ENCODE measurements at regions not wholly inside any gene's neighbourhood (a gene's known extent, or its start where the extent isn't known, plus 50 kb on each side); places are given as distances from the start of the nearest gene placed in this dataset.

- ATAC-seq (ENCODE audit: low read depth), result no peak
- no peak for DNase-seq (ENCODE audit: low spot score)
- Histone ChIP-seq H3K9me3 (ENCODE audit: severe bottlenecking) (no peaks in the 10 kb centered on the region), H3K4me3 (ENCODE audit: severe bottlenecking) (no peak overlapping the region), H3K36me3 (ENCODE audit: low read depth) (no peaks in the 10 kb centered on the region), H3K27me3 (ENCODE audit: insufficient read depth, poor library complexity, severe bottlenecking) (no peaks in the 10 kb centered on the region), H3K4me1 (ENCODE audit: insufficient read depth, poor library complexity, severe bottlenecking) (no peaks in the 10 kb centered on the region), H3K27ac (ENCODE audit: poor library complexity, severe bottlenecking) (no peak overlapping the region)
- no peak for TF ChIP-seq CTCF (IDR thresholded peaks at IDR 0.05; ENCODE audit: poor library complexity, severe bottlenecking)
Measured at GRCh38 chr9:108710424-108710823, 145.4 kb downstream of the ACTL7B start.

- no peak for ATAC-seq (ENCODE audit: low read depth)
- no peaks in the 10 kb centered on the region for H3K27me3 ChIP-seq (ENCODE audit: insufficient read depth, poor library complexity, severe bottlenecking)
- no peaks in the 10 kb centered on the region for H3K9me3 ChIP-seq (ENCODE audit: severe bottlenecking)
- no peak for TF ChIP-seq CTCF (IDR thresholded peaks at IDR 0.05; ENCODE audit: poor library complexity, severe bottlenecking)
- H3K4me1 ChIP-seq (ENCODE audit: insufficient read depth, poor library complexity, severe bottlenecking), result no peaks in the 10 kb centered on the region
- no peak overlapping the region for H3K27ac ChIP-seq (ENCODE audit: poor library complexity, severe bottlenecking)
- H3K36me3 ChIP-seq (ENCODE audit: low read depth), result no peaks in the 10 kb centered on the region
- DNase-seq (ENCODE audit: low spot score), result no peak
- no peak overlapping the region for H3K4me3 ChIP-seq (ENCODE audit: severe bottlenecking)
Measured at GRCh38 chr9:108709997-108710396, 145.8 kb downstream of the ACTL7B start.

GRCh38 chr9:108709126-108709525, 146.7 kb downstream of the ACTL7B start:
- Histone ChIP-seq H3K36me3 (ENCODE audit: low read depth) (no peaks in the 10 kb centered on the region), H3K4me3 (ENCODE audit: severe bottlenecking) (no peak overlapping the region), H3K9me3 (ENCODE audit: severe bottlenecking) (no peaks in the 10 kb centered on the region), H3K27ac (ENCODE audit: poor library complexity, severe bottlenecking) (no peak overlapping the region), H3K27me3 (ENCODE audit: insufficient read depth, poor library complexity, severe bottlenecking) (no peaks in the 10 kb centered on the region), H3K4me1 (ENCODE audit: insufficient read depth, poor library complexity, severe bottlenecking) (no peaks in the 10 kb centered on the region)
- DNase-seq (ENCODE audit: low spot score) (no peak), ATAC-seq (ENCODE audit: low read depth) (no peak)
- no peak for TF ChIP-seq CTCF (IDR thresholded peaks at IDR 0.05; ENCODE audit: poor library complexity, severe bottlenecking)

- H3K4me1 ChIP-seq (ENCODE audit: insufficient read depth, poor library complexity, severe bottlenecking), result no peaks in the 10 kb centered on the region
- no peak overlapping the region for H3K27ac ChIP-seq (ENCODE audit: poor library complexity, severe bottlenecking)
- H3K9me3 ChIP-seq (ENCODE audit: severe bottlenecking), result no peaks in the 10 kb centered on the region
- H3K4me3 ChIP-seq (ENCODE audit: severe bottlenecking), result no peak overlapping the region
- no peaks in the 10 kb centered on the region for H3K27me3 ChIP-seq (ENCODE audit: insufficient read depth, poor library complexity, severe bottlenecking)
- H3K36me3 ChIP-seq (ENCODE audit: low read depth), result no peaks in the 10 kb centered on the region
- DNase-seq (ENCODE audit: low spot score) (no peak), ATAC-seq (ENCODE audit: low read depth) (no peak)
- no peak for TF ChIP-seq CTCF (IDR thresholded peaks at IDR 0.05; ENCODE audit: poor library complexity, severe bottlenecking)
Measured at GRCh38 chr9:108708448-108708847, 147.3 kb downstream of the ACTL7B start.

- DNase-seq (ENCODE audit: low spot score) (no peak), ATAC-seq (ENCODE audit: low read depth) (no peak)
- no peaks in the 10 kb centered on the region for H3K36me3 ChIP-seq (ENCODE audit: low read depth)
- H3K4me3 ChIP-seq (ENCODE audit: severe bottlenecking), result no peak overlapping the region
- no peak for TF ChIP-seq CTCF (IDR thresholded peaks at IDR 0.05; ENCODE audit: poor library complexity, severe bottlenecking)
- H3K27ac ChIP-seq (ENCODE audit: poor library complexity, severe bottlenecking), result no peak overlapping the region
- H3K9me3 ChIP-seq (ENCODE audit: severe bottlenecking), result no peaks in the 10 kb centered on the region
- H3K27me3 ChIP-seq (ENCODE audit: insufficient read depth, poor library complexity, severe bottlenecking), result no peaks in the 10 kb centered on the region
- H3K4me1 ChIP-seq (ENCODE audit: insufficient read depth, poor library complexity, severe bottlenecking), result no peaks in the 10 kb centered on the region
Measured at GRCh38 chr9:108707120-108707519, 148.7 kb downstream of the ACTL7B start.

Measured in RWPE2 (cell line).